Skin epidermis (tissue), 12 donors: ENCODE measurements at regions not wholly inside any gene's neighbourhood (a gene's known extent, or its start where the extent isn't known, plus 50 kb on each side); places are given as distances from the start of the nearest gene placed in this dataset.

ENCODE experiments used
- H3K27ac ChIP-seq, 21 experiments: fragments of 200-600 bp; sonication (generic) in 11 of 21; one replicate each; pipeline ENCODE4 v1.5.0; 2020; ENCODE audit warnings: mild to moderate bottlenecking in 3 of 21, inconsistent platforms in 2 of 21, moderate library complexity in 2 of 21
- H3K4me3 ChIP-seq, 7 experiments: fragments of 200-600 bp; sonication (generic) in 2 of 7; one replicate each; pipeline ENCODE4 v1.5.0; 2020; ENCODE audit warnings: inconsistent platforms in 2 of 7, mild to moderate bottlenecking in 2 of 7, moderate library complexity in 1 of 7

DNA sequence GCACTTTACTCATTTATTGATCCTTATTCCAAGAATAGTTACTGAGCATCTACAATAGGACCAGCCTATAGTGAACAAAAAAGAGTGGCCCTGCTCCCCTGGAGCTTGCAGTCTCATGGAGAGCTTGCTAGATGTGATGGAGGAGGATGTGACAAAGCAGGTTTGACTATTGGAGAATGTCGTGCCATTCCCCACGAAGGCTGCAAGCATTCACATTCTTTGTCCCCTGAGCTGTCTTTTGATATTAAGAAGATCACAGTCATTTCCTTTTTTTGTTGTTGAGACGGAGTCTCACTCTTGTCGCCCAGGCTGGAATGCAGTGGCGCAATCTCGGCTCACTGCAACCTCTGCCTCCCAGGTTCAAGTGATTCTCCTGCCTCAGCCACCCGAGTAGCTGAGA is 115.0 kb upstream of the ADAMTS18 start:
- Histone ChIP-seq H3K27ac (no peak overlapping the region), H3K4me3 (no peak overlapping the region)

DNA sequence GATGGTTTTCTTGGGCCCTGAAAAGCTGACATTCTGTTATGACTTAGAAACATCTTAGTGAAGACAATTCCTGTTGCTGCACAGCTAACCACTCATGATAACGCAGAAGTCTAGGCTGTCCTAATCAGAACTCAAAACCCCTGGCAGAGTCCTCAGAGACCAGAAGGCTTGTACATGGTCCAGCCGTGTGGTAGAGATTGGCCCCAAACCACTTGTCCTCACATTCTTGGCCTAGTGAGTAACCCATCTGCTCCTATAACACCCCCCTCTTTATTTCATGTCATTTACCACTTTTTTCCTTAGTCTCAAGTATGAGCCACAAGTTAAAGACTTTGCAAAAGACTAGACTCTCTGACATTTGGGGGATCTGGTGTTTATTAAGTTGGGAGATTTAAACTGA is 116.5 kb upstream of the ADAMTS18 start:
- Histone ChIP-seq H3K4me3 (no peak overlapping the region), H3K27ac (no peak overlapping the region)

DNA sequence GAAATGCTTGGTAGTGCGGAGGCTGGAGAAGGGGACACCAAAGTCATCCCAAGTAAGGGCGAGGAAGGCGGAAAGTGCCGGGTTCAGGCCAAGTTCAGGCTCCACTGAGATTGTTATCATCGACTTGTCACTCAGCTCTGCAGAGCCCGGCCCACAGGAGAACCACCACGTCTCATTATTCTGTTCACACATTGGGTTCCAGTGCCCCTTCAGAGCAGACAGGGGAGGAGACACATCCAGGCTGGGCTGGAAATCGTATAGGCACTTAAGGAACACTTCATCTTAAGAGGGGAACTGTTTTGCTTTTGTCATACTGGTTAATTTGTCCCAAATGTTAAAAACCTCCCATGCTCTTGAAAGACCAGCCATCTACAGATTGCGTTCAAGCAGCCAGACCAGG is 118.3 kb upstream of the ADAMTS18 start:
- H3K27ac ChIP-seq: no peak overlapping the region
- no peak overlapping the region for H3K4me3 ChIP-seq

DNA sequence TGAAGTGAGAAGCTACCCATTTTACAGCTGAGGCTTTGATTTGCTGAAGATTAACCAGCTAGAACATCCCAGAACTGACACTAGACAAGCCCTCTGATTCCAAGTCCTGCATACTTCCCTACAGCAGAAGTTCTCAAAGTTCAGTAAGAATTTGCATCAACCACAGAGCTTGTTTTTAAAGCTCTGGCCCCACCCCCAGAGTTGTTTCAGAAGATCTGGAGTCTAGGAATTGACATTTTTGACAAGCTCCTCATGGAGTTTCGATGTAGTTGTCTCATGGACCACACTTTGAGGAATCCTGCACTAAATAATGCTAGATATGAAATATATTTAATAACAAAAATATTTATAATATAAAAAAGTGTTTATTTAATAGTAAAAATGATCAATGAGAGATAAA is 120.3 kb upstream of the ADAMTS18 start:
- Histone ChIP-seq H3K4me3 (no peak overlapping the region), H3K27ac (no peak overlapping the region)

DNA sequence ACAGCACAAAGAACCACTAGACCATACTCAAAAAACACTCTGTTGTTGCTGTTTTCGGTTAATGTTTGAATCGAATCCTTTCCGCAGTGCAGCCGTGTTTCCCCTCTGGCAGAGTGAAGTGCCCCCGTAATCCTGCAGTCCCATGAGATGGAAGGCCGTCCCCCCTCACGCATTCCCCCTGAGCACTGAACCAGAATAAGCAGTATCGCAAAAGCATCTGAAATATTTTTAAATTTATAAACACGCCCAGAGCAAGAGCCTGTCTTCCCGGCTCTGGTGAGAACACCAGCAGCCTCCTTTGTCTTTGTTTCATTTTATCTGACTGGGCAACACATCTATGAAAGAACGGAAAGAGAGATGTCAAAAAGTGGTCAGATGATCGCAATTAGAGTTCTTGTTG is 121.0 kb upstream of the ADAMTS18 start:
- H3K27ac ChIP-seq: no peak overlapping the region
- no peak overlapping the region for H3K4me3 ChIP-seq

DNA sequence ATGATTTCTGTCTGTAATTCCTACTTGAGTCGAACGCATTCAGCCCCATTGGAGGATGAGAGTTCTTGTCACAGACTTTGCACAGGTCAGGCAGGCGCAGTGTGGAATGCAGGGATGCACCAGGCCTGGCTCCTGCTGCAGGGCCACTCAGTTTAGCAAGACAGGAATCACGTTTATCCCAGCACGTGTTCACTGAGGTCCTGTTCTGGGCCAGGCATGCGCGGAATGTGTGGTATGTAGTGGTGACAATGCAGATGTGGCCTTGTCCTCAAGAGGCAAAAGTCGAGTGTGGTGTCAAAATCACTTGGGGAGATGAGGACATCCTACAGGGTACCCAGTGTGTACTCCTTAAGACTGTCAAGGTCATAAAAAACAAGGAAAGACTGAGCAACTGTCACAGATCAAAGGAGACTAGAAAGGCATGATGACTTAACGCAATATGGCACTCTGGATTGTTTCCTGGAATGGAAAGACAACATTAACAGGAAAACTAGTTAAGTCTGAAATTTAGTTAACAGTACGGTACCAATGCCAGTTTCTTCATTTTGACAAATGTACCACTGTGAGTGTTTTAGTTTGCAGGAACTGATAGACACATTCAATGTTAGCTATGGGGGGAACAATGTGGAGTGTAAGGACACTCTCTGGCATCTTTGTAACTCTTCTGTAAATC is 121.5 kb upstream of the ADAMTS18 start:
- no peak overlapping the region for H3K4me3 ChIP-seq

DNA sequence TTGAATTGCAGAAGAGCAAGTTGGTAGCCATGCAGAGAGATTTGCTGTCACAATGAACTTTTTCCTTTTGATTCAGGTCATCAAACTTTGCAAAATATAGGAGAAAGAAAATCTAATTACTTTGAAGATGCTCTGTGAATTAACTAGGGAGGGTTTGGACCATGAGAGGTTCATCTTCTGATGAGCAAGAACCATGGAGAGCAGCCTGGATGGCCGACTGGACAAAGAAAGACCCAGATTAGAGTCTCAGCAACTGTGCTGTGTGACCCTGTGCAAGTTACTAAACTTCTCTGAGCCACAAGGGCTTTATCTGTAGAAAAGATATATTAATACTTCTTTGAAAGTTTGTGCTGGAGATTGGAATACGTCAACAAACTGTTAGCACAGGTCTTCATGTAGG is 122.6 kb upstream of the ADAMTS18 start:
- H3K4me3 ChIP-seq: no peak overlapping the region
- H3K27ac ChIP-seq: no peak overlapping the region

More for the DNA sequence above, 121.5 kb upstream of the ADAMTS18 start:
- H3K27ac ChIP-seq: no peak overlapping the region

DNA sequence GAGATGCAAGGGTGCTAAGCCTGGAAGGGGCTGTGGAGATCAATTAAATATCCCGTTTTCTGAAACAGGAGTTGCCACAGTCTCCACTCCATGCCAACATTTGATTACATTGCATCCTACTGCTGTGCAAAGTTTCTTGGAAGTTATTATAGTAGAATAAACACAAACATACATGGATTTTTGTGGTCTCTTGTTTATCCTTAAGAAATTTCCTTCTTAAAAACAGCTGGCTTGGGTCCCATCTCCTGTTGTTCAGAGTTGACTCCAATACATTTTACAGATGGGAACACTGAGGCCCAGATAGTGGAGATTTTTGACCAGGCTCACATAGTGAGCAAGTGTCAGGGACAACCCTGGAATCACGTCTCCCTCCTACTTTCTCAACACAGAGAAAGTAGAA is 124.0 kb upstream of the ADAMTS18 start:
- no peak overlapping the region for H3K4me3 ChIP-seq
- H3K27ac ChIP-seq: no peak overlapping the region

DNA sequence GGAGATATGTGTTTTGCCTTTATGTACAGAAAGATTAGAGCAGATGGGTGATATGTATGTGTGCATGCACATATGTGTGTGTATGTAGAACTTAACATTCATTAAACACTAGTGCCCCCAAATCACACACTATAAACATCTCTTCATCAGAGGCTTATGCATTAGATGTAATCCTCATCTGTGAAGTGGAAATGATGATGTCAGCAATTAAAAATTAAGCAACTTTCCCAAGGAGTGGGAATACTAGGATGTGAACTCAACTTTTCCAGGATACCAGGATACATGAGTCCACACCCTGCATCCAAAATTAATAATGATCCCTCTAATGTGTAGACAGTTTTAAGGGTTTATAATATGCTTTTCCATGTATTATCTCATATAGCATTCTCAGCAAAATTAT is 127.7 kb upstream of the ADAMTS18 start:
- Histone ChIP-seq H3K4me3 (no peak overlapping the region), H3K27ac (no peak overlapping the region)

DNA sequence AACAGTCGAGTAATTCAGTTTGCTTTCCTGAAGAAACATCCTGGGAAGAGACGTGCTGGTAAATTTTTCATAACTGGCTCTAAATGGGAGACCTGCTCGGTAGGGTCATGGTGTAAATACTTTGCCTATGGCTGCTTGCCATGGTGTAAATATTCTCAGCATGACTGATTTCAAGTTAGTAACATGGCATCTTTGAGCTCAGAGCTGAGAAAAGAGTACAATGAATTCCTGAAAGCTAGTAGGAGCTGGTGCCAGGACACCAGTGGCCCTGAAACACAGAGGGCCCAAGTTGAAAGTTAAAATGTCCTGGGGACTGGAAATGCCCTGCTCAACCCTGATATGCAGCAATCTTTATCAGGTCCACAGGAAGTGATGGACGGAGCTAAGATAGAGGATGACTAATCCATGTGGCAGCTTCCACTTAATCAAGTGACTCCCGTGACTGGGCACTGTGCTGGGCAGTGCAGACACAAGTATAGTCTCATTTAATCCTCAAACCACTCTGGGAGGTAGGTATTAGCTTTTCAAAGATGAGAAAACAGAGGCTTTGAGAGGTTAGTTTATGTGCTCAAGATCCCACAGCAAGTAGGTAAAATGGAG is 130.1 kb upstream of the ADAMTS18 start:
- Histone ChIP-seq H3K27ac (no peak overlapping the region), H3K4me3 (no peak overlapping the region)

DNA sequence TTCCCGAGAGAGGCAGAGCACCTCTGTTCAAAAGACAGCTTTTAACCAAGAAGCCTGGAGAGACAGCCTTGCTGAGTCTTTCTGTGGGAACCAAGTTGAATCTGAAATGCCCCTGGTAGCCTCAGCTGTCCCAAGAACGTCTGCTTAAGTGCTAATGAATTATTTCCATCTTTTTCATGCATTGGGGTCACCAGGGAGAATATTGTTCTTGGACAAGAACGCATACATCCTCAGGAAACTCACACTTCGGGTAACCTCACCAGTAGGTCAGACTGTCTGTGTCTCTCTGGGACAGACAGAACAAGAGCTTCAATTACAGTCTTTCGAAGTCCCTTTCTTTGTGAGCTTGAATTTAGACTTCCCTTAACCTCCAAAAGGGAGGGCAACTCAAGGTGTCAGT is 134.6 kb upstream of the ADAMTS18 start:
- Histone ChIP-seq H3K27ac (no peak overlapping the region), H3K4me3 (no peak overlapping the region)

DNA sequence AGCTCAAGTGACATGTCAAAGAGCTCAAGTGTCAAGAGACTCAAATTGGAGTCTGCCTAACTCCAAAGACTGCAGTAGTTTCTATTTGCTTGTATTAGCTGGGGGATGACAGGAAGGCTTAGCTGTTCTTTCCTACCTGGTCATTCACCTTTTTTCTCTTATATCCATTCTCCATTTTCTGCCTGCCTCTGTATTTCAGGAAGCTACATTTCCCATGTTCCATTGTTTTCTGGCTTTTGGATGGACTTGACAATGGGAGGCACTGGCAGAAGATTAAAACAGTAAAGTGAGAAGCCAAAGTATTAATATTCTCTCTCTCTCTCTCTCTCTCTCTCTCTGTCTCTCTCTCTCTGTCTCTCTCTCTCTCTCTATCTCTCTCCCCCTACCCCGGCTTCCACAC is 135.7 kb upstream of the ADAMTS18 start:
- no peak overlapping the region for H3K27ac ChIP-seq
- no peak overlapping the region for H3K4me3 ChIP-seq

DNA sequence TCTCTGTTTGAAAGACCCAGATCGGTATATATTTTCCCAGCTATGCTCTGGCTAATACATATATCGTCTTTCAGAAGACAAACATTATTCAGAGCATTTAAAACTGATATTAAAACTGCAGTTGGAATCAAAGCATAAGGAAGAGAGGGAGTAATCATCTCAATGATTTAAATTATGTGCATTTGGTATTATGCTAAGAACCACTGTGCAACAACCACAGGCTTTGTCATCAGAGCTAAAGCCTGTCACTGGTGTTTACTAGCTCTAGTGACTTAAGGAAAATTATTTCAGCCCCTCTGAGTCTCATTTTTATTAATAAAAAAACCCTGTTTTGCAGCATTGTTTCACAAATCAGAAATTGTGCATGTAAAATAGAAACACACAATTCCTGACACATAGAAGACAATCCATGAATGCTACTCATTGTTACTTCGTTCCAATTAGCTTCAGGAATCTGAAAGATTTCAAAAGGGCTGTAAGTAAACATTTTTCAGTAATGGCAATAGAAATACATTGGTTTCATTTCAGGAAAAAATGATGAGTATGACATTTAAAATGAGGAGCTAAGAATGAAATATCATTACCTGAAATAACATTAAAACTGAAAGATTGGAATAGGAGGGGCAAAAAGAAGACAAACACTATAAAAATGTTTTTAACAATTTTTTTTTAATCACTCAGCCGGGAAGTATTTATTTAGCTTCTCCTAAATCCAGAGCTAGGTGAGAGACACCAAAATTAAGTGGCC is 136.5 kb upstream of the ADAMTS18 start:
- Histone ChIP-seq H3K27ac (no peak overlapping the region), H3K4me3 (no peak overlapping the region)

DNA sequence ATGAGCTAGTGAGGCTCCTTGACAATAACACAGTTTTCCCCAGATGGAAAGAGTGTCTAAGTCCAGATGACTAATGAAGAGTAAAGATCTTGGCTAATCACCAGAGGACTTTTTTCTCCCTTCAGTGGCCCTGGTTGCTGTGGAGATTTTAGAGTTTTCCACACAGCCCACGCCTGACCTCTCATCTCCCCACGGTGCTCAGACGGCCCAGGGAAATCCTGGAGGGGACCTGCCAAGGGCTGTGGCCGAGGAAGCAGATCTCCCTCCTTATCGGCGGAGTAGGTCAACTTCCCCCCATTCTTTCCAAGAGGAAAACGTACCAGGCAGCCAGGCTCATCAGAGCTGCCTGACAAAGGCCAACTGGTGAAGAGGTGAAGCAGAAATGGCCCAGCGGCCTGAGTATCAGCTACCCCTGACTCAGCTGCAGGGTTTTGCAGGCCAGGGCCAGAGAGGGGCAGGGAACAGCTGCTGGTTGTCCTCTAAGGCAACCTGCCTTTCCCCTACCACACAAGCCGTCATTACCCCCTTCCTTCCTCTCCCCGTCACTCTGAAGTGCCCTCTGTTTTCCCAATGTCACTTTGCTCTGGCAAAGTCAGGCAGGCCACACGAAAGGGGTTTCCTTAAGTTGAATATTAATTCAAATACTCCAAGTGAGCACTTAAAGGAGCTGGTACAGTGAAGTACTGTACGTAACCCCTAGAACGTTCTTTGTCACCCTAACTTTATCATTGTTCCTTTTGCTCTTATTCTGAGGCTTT is 140.2 kb upstream of the ADAMTS18 start:
- Histone ChIP-seq H3K27ac (peak overlapping the region in 4 of 21 experiments; percentile 2 to 33 (median 18)), H3K4me3 (no peak overlapping the region)

DNA sequence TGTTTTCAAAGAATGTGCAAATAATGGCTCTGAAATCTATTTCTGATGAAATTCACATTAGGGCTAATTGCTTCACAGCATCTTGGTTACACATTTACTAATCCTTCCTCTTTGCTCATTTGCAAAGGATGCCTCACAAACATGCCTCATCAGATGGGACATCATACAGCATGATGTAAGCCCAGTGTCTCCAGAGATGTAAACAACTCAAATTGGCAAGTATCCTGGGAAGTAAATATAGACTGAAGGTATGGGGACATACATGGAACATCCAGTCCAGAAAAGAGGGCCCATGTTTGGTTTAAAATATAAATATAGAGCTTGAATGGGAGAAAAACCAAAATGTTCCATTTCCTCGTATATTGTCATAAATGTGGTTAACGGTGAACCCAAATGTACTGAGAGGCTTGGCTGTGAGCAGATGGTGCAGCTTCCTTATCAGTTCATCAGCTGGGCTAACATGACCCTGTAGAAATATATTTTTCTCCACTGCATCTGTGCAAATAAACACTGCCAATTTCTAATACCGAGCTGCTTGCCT is 142.9 kb upstream of the NUDT7 start:
- no peak overlapping the region for H3K4me3 ChIP-seq
- no peak overlapping the region for H3K27ac ChIP-seq

DNA sequence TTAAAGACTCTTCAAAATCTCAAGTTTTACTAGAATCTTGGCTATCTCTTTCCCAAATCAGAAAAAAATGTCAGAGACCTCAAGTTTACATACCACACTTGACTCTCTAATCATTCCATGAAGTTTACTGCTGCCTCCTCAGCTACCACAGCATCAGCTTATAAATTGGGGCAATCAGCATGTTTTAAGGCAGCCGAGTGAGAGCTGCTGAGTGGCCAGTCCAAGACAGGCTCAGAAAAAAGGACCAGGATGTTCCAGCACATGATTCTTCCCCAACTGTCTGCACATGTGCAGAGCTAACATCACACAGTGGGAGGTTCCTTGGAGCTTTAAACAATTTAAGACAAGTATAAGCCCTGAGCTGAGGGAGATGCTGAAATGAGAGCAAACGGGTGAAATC is 140.6 kb upstream of the NUDT7 start:
- Histone ChIP-seq H3K27ac (peak overlapping the region in 1 of 21 experiments; percentile 3), H3K4me3 (no peak overlapping the region)

DNA sequence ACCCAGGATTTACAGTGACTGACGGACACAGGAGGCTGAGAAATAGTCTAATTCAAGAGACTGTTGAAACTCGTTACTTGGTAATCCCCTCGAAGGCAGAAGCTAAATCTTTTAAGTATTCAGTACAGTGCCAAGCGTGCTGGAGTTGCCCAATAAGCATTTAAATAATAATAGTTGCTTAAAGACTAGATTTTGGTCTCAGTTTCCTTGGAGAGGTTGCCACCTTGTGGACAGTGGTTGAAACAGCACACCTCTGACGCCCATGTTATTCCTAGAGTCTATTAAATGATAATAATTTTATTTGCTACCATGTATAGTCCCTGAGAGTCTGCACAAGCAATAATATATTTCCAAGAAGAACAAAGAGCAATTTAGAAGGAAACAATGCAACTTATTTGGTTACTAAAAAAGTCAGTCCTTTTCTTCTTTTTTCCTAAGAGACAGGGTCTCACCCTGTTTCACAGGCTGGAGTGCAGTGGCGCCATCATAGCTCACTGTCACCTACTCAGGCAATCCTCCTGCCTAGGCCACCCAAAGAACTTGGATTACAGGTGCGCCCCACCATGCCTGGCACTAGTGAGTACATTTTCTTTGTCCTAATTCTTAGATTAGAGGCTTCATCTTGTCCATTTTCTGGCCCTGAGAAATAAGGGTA is 138.0 kb upstream of the NUDT7 start:
- H3K27ac ChIP-seq: peak overlapping the region in 6 of 21 experiments; percentile 3 to 56 (median 21)
- H3K4me3 ChIP-seq: no peak overlapping the region

DNA sequence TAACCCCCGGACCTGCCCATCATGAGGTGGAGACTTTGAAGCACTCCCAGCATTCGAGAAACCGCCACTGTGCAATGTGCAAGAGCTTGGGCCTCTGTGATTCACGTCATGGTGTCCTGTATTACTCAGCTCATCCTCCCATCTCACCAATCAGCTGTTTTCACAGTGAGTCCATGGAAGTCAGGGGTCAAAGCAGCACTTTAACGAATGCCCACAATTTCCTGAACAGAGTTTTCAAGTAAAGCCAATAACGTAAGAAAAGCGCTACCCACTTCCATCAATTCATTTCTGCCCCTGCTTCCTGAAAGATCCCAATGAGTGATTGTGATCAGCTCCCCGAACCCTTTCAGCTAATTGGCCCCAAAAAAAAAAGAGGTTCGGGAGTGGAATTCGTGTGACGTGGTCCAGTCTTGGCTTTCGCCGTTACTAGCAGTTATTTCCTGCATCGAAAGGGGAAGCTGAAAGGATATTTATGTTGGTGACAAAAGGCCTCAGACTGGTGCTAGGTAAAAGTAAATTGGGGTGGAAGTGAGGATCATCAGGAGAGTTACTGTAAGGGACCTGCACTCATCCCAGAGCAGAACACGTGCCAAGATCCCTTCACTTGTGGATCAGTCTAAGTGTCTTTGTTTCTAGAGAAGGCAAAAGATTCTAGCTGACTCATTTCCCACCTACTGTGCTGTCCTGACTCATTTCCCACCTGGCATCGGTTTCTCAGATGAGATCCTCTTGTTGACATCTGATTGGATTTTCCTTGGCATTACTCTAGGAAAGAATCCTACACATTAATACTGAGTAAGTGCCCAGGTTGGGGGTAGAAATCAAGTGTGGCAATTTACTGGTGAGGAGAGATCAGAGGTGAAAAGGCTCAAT is 136.7 kb upstream of the NUDT7 start:
- Histone ChIP-seq H3K27ac (peak overlapping the region in 7 of 21 experiments; percentile 12 to 51 (median 36)), H3K4me3 (no peak overlapping the region)

DNA sequence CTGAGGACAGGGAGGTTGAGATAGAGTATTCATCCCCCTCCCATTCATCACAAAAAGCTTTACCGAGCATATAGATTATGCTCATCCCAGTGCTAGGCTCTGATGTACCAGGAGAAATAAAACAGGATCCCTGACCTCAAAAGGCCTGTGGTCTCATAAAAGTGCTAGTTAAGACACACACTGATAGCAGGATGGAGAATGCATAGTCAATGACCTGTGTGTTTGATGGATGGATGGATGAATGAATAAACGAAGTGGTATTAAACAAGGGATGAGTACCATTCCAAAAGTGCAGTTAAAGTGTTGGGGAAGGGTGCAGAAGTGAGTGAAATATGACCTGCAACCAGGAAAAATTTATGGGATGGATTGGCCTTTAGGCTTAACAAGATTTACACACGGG is 133.9 kb upstream of the NUDT7 start:
- Histone ChIP-seq H3K27ac (no peak overlapping the region), H3K4me3 (no peak overlapping the region)
